Liver (tissue), 8 donors: ENCODE measurements at regions not wholly inside any gene's neighbourhood (a gene's known extent, or its start where the extent isn't known, plus 50 kb on each side); places are given as distances from the start of the nearest gene placed in this dataset.

Source experiments
- DNase-seq: peaks from one replicate; pipeline ENCODE4 v3.0.0-alpha.2; 2017; ENCODE audit warnings: low spot score
- H3K27ac ChIP-seq, 2 donors: one replicate each; pipeline ENCODE4 v1.7.0; 2013; ENCODE audit warnings: inconsistent platforms in 2 of 2, low read length in 2 of 2, control low read depth in 1 of 2, low read depth in 1 of 2, mild to moderate bottlenecking in 1 of 2
- H3K27me3 ChIP-seq, 4 donors: one replicate each; pipeline versions ENCODE4 v1.6.1 to v1.7.0; 2013; ENCODE audit warnings: low read length in 3 of 4, inconsistent platforms in 1 of 4, mild to moderate bottlenecking in 1 of 4, moderate library complexity in 1 of 4; ENCODE audit not compliant: control insufficient read depth in 4 of 4, insufficient read depth in 4 of 4
- H3K36me3 ChIP-seq, 4 donors: one replicate each; pipeline versions ENCODE4 v1.6.1 to v1.7.0; 2013; ENCODE audit warnings: low read length in 3 of 4, mild to moderate bottlenecking in 3 of 4, low read depth in 1 of 4, moderate library complexity in 1 of 4; ENCODE audit not compliant: control insufficient read depth in 4 of 4, insufficient read depth in 3 of 4
- H3K4me1 ChIP-seq, 4 donors: one replicate each; pipeline versions ENCODE4 v1.6.1 to v1.7.0; 2013; ENCODE audit warnings: low read length in 3 of 4, mild to moderate bottlenecking in 3 of 4, moderate library complexity in 1 of 4; ENCODE audit not compliant: control insufficient read depth in 4 of 4, insufficient read depth in 4 of 4
- H3K4me3 ChIP-seq, 3 donors: one replicate each; pipeline versions ENCODE4 v1.6.1 to v1.7.0; 2013; ENCODE audit warnings: low read length in 3 of 3, control low read depth in 1 of 3, low read depth in 1 of 3, mild to moderate bottlenecking in 1 of 3
- H3K9ac ChIP-seq, 2 donors: one replicate each; pipeline ENCODE4 v1.7.0; 2013; ENCODE audit warnings: low read length in 2 of 2, mild to moderate bottlenecking in 2 of 2, moderate library complexity in 2 of 2, control low read depth in 1 of 2, low read depth in 1 of 2
- H3K9me3 ChIP-seq, 4 donors: one replicate each; pipeline versions ENCODE4 v1.6.1 to v1.7.0; 2013; ENCODE audit warnings: low read length in 3 of 4; ENCODE audit not compliant: control insufficient read depth in 4 of 4
- EGR1 ChIP-seq, 2 donors: IDR thresholded peaks; 2 replicates each; pipeline ENCODE4 v1.6.1; 2016 to 2018; ENCODE audit warnings: antibody characterized with exemption in 2 of 2, low read depth in 2 of 2
- FOXA1 ChIP-seq: IDR thresholded peaks from 2 replicates; pipeline ENCODE4 v1.6.1; 2016; ENCODE audit warnings: antibody characterized with exemption
- FOXA2 ChIP-seq: IDR thresholded peaks from 2 replicates; pipeline ENCODE4 v1.6.1; 2016; ENCODE audit warnings: antibody characterized with exemption
- GABPA ChIP-seq, 2 donors: IDR thresholded peaks in 1 of 2; conservative IDR thresholded peaks in 1 of 2; 2 replicates each; pipeline ENCODE4 v1.6.1; 2016; ENCODE audit warnings: antibody characterized with exemption in 2 of 2, mild to moderate bottlenecking in 1 of 2, moderate library complexity in 1 of 2
- HNF4A ChIP-seq, 2 donors: conservative IDR thresholded peaks; 2 replicates each; pipeline ENCODE4 v1.6.1; 2016; ENCODE audit warnings: antibody characterized with exemption in 2 of 2, mild to moderate bottlenecking in 2 of 2
- HNF4G ChIP-seq: IDR thresholded peaks from 2 replicates; pipeline ENCODE4 v1.6.1; 2016; ENCODE audit warnings: antibody characterized with exemption
- NR2F2 ChIP-seq: IDR thresholded peaks from 2 replicates; pipeline ENCODE4 v1.6.1; 2016; ENCODE audit warnings: antibody characterized with exemption
- RAD21 ChIP-seq, 2 donors: IDR thresholded peaks; 2 replicates each; pipeline ENCODE4 v1.6.1; 2016; ENCODE audit warnings: antibody characterized with exemption in 2 of 2, mild to moderate bottlenecking in 2 of 2
- RXRA ChIP-seq, 2 donors: IDR thresholded peaks; 2 replicates each; pipeline ENCODE4 v1.6.1; 2017 to 2018; ENCODE audit warnings: antibody characterized with exemption in 2 of 2, mild to moderate bottlenecking in 1 of 2
- SP1 ChIP-seq: IDR thresholded peaks from 2 replicates; pipeline ENCODE4 v1.6.1; 2018; ENCODE audit warnings: antibody characterized with exemption, mild to moderate bottlenecking
- TAF1 ChIP-seq: conservative IDR thresholded peaks from 2 replicates; pipeline ENCODE4 v1.6.1; 2016; ENCODE audit warnings: antibody characterized with exemption, mild to moderate bottlenecking
- YY1 ChIP-seq: IDR thresholded peaks from 2 replicates; pipeline ENCODE4 v1.6.1; 2016; ENCODE audit warnings: antibody characterized with exemption, mild to moderate bottlenecking
- WGBS: extraction: QIAGEN DNeasy Blood & Tissue Kit; methylation state at CpG from one replicate; pipeline ENCODE4 v1.1.7; 2013; 5-methylcytosine and 5-hydroxymethylcytosine counted together
- TF ChIP-seq, protein P1 (sequence below): IDR thresholded peaks from 2 replicates; pipeline ENCODE4 v1.6.1; 2016; ENCODE audit warnings: antibody characterized with exemption
- TF ChIP-seq, protein P2 (sequence below): fragments of 150-350 bp; IDR thresholded peaks from 2 replicates; pipeline ENCODE4 v1.5.1; 2017; ENCODE audit warnings: improper control_type of control experiment, low read depth, low read length; ENCODE audit not compliant: missing input control
- TF ChIP-seq, protein P3 (sequence below): IDR thresholded peaks from 2 replicates; pipeline ENCODE4 v1.6.1; 2016; ENCODE audit warnings: antibody characterized with exemption
- TF ChIP-seq, protein P4 (sequence below): IDR thresholded peaks from 2 replicates; pipeline ENCODE4 v1.6.1; 2016; ENCODE audit warnings: antibody characterized with exemption
- TF ChIP-seq, protein P5 (sequence below): IDR thresholded peaks from 2 replicates; pipeline ENCODE4 v1.6.1; 2016; ENCODE audit warnings: antibody characterized with exemption, mild to moderate bottlenecking
- donor health status: healthy.
- donor health status: healthy.
- donor health status: healthy.
- donor health status: healthy.
- donor health status: healthy.

DNA sequence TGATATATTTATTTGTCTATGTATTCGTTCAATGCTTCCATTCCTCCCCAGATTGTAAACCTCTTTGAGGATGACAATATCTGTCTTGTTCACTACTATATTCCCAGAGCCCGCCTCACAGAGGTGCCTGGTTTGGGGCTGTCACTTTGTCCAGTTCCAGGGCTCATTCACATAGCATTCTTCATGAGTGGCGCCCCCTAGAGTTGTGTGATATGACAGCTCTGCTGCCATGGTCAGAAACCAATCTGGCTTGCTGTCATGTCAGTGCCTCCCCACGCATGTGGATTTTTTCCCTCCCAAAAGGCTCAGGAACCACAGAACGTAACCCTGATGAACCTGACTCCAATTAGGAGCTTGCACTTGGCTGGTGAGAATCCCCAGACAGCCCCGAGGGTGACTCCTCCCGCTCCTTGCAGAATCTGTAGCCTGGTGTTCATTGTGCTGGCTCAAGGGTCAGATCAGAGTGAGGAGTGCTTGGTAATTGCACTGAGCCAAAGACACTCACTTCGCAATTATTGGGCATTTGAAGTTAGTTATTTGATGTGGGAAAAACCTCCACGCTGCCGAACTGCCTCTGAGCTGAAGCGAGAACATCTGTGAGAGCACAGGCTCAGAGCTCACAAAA lies 145.5 kb downstream of the PTPN11 start:
- no peak for DNase-seq
- H3K27ac ChIP-seq: no peak overlapping the region
- H3K36me3 ChIP-seq: no peaks in the 10 kb centered on the region
- 71% methylated on average over 11 of the region's 11 CpGs for WGBS
- H3K9me3 ChIP-seq: no peaks in the 10 kb centered on the region
- H3K4me1 ChIP-seq: no peaks in the 10 kb centered on the region
- no peak overlapping the region for H3K9ac ChIP-seq
- H3K27me3 ChIP-seq: no peaks in the 10 kb centered on the region
- no peak overlapping the region for H3K4me3 ChIP-seq
- TF ChIP-seq FOXA2 (no peak), HNF4A (conservative IDR thresholded peaks at IDR 0.05) (no peak), TAF1 (no peak), EGR1 (IDR thresholded peaks at IDR 0.05; ENCODE audit: low read depth in 2 of 2) (no peak), NR2F2 (no peak), GABPA (IDR thresholded peaks at IDR 0.05 in 1 of 2, conservative IDR thresholded peaks at IDR 0.05 in 1 of 2) (no peak), SP1 (no peak), RXRA (IDR thresholded peaks at IDR 0.05) (no peak), FOXA1 (no peak), HNF4G (no peak), YY1 (no peak), RAD21 (IDR thresholded peaks at IDR 0.05) (no peak)
- TF ChIP-seq, protein P1, sequence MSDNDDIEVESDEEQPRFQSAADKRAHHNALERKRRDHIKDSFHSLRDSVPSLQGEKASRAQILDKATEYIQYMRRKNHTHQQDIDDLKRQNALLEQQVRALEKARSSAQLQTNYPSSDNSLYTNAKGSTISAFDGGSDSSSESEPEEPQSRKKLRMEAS: no peak
- TF ChIP-seq, protein P2, sequence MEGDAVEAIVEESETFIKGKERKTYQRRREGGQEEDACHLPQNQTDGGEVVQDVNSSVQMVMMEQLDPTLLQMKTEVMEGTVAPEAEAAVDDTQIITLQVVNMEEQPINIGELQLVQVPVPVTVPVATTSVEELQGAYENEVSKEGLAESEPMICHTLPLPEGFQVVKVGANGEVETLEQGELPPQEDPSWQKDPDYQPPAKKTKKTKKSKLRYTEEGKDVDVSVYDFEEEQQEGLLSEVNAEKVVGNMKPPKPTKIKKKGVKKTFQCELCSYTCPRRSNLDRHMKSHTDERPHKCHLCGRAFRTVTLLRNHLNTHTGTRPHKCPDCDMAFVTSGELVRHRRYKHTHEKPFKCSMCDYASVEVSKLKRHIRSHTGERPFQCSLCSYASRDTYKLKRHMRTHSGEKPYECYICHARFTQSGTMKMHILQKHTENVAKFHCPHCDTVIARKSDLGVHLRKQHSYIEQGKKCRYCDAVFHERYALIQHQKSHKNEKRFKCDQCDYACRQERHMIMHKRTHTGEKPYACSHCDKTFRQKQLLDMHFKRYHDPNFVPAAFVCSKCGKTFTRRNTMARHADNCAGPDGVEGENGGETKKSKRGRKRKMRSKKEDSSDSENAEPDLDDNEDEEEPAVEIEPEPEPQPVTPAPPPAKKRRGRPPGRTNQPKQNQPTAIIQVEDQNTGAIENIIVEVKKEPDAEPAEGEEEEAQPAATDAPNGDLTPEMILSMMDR: no peak
- TF ChIP-seq, protein P3, sequence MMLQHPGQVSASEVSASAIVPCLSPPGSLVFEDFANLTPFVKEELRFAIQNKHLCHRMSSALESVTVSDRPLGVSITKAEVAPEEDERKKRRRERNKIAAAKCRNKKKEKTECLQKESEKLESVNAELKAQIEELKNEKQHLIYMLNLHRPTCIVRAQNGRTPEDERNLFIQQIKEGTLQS: no peak
- TF ChIP-seq, protein P4, sequence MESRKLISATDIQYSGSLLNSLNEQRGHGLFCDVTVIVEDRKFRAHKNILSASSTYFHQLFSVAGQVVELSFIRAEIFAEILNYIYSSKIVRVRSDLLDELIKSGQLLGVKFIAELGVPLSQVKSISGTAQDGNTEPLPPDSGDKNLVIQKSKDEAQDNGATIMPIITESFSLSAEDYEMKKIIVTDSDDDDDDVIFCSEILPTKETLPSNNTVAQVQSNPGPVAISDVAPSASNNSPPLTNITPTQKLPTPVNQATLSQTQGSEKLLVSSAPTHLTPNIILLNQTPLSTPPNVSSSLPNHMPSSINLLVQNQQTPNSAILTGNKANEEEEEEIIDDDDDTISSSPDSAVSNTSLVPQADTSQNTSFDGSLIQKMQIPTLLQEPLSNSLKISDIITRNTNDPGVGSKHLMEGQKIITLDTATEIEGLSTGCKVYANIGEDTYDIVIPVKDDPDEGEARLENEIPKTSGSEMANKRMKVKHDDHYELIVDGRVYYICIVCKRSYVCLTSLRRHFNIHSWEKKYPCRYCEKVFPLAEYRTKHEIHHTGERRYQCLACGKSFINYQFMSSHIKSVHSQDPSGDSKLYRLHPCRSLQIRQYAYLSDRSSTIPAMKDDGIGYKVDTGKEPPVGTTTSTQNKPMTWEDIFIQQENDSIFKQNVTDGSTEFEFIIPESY: no peak
- TF ChIP-seq, protein P5, sequence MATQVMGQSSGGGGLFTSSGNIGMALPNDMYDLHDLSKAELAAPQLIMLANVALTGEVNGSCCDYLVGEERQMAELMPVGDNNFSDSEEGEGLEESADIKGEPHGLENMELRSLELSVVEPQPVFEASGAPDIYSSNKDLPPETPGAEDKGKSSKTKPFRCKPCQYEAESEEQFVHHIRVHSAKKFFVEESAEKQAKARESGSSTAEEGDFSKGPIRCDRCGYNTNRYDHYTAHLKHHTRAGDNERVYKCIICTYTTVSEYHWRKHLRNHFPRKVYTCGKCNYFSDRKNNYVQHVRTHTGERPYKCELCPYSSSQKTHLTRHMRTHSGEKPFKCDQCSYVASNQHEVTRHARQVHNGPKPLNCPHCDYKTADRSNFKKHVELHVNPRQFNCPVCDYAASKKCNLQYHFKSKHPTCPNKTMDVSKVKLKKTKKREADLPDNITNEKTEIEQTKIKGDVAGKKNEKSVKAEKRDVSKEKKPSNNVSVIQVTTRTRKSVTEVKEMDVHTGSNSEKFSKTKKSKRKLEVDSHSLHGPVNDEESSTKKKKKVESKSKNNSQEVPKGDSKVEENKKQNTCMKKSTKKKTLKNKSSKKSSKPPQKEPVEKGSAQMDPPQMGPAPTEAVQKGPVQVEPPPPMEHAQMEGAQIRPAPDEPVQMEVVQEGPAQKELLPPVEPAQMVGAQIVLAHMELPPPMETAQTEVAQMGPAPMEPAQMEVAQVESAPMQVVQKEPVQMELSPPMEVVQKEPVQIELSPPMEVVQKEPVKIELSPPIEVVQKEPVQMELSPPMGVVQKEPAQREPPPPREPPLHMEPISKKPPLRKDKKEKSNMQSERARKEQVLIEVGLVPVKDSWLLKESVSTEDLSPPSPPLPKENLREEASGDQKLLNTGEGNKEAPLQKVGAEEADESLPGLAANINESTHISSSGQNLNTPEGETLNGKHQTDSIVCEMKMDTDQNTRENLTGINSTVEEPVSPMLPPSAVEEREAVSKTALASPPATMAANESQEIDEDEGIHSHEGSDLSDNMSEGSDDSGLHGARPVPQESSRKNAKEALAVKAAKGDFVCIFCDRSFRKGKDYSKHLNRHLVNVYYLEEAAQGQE: no peak
